ENCODE measurements at regions not wholly inside any gene's neighbourhood (a gene's known extent, or its start where the extent isn't known, plus 50 kb on each side); places are given as distances from the start of the nearest gene placed in this dataset.

- TF ChIP-seq GATA2 (IDR thresholded peaks at IDR 0.05; ENCODE audit: low read depth, low read length) (no peak), GATA3 (IDR thresholded peaks at IDR 0.05; ENCODE audit: low read depth, low read length) (no peak)
These were observed 658.4 kb downstream of the MED13L start for GRCh38 chr12:115619061-115619460.
